ENCODE measurements at regions not wholly inside any gene's neighbourhood (a gene's known extent, or its start where the extent isn't known, plus 50 kb on each side); places are given as distances from the start of the nearest gene placed in this dataset.

GRCh38 chr4:72918362-72918761 is 151.2 kb downstream of the COX18 start:
- H3K27me3 ChIP-seq (replicated peaks in 1 of 2; ENCODE audit: control insufficient read depth in 2 of 2, extremely low read depth in 1 of 2, insufficient read depth in 2 of 2, low read length in 1 of 2): peaks cover 0 to 4% of the 10 kb centered on the region in 2 experiments
- POLR2A ChIA-PET: no interaction called here
- H3K9me3 Mint-ChIP-seq: peaks cover 0 to 3% (median 2%) of the 10 kb centered on the region in 3 donors
- ATAC-seq (replicated peaks in 1 of 4) (no peak), DNase-seq (no peak)
- H3K27ac ChIP-seq (ENCODE audit: low read length): no peak overlapping the region
- CTCF ChIA-PET: no interaction called here
- H3K4me1 ChIP-seq (ENCODE audit: control insufficient read depth in 1 of 2, extremely low read depth in 1 of 2, insufficient read depth in 2 of 2, low read length in 2 of 2): no peaks in the 10 kb centered on the region
- no peaks in the 10 kb centered on the region for H3K36me3 Mint-ChIP-seq
- H3K9me3 ChIP-seq: no peaks in the 10 kb centered on the region
- no peaks in the 10 kb centered on the region for H3K36me3 ChIP-seq (ENCODE audit: control insufficient read depth in 2 of 2, extremely low read depth in 1 of 2, insufficient read depth in 1 of 2, low read length in 1 of 2)
- no CpG with 5 or more reads among the region's 1 CpG for WGBS (ENCODE audit: insufficient coverage)
- no peak overlapping the region for H3K4me3 ChIP-seq (ENCODE audit: control insufficient read depth in 1 of 2, extremely low read depth in 1 of 2, low read length in 1 of 2)
- no peaks in the 10 kb centered on the region for H3K4me1 Mint-ChIP-seq
- H3K4me3 Mint-ChIP-seq: no peak overlapping the region
- peaks cover 9 to 10% of the 10 kb centered on the region in 2 donors for H3K27me3 Mint-ChIP-seq
- no peak overlapping the region for H3K27ac Mint-ChIP-seq

- DNase-seq (no peak), ATAC-seq (replicated peaks in 1 of 4) (no peak)
- Histone ChIP-seq H3K4me3 (ENCODE audit: control insufficient read depth in 1 of 2, extremely low read depth in 1 of 2, low read length in 1 of 2) (no peak overlapping the region), H3K27me3 (replicated peaks in 1 of 2; ENCODE audit: control insufficient read depth in 2 of 2, extremely low read depth in 1 of 2, insufficient read depth in 2 of 2, low read length in 1 of 2) (peaks cover 0 to 7% of the 10 kb centered on the region in 2 experiments), H3K27ac (ENCODE audit: low read length) (no peak overlapping the region), H3K4me1 (ENCODE audit: control insufficient read depth in 1 of 2, extremely low read depth in 1 of 2, insufficient read depth in 2 of 2, low read length in 2 of 2) (no peaks in the 10 kb centered on the region), H3K9me3 (no peaks in the 10 kb centered on the region), H3K36me3 (ENCODE audit: control insufficient read depth in 2 of 2, extremely low read depth in 1 of 2, insufficient read depth in 1 of 2, low read length in 1 of 2) (no peaks in the 10 kb centered on the region)
- WGBS (ENCODE audit: insufficient coverage): no CpG with 5 or more reads among the region's 5 CpGs
- Mint-ChIP-seq H3K4me1 (no peaks in the 10 kb centered on the region), H3K4me3 (no peak overlapping the region), H3K27me3 (peaks cover 6 to 14% of the 10 kb centered on the region in 2 donors), H3K9me3 (no peaks in the 10 kb centered on the region), H3K27ac (no peak overlapping the region), H3K36me3 (no peaks in the 10 kb centered on the region)
- ChIA-PET CTCF (no interaction called here), POLR2A (no interaction called here)
Observed at GRCh38 chr4:72911316-72911715, 158.2 kb downstream of the COX18 start.

- peaks cover 0 to 7% of the 10 kb centered on the region in 2 experiments for H3K27me3 ChIP-seq (replicated peaks in 1 of 2; ENCODE audit: control insufficient read depth in 2 of 2, extremely low read depth in 1 of 2, insufficient read depth in 2 of 2, low read length in 1 of 2)
- DNase-seq (no peak), ATAC-seq (replicated peaks in 1 of 4) (no peak)
- Mint-ChIP-seq H3K27me3 (peaks cover 2 to 6% of the 10 kb centered on the region in 2 donors), H3K9me3 (peaks cover 0 to 4% (median 0%) of the 10 kb centered on the region in 3 donors), H3K27ac (no peak overlapping the region), H3K4me1 (no peaks in the 10 kb centered on the region), H3K36me3 (no peaks in the 10 kb centered on the region), H3K4me3 (no peak overlapping the region)
- ChIA-PET POLR2A (no interaction called here), CTCF (no interaction called here)
- H3K27ac ChIP-seq (ENCODE audit: low read length): no peak overlapping the region
- H3K4me1 ChIP-seq (ENCODE audit: control insufficient read depth in 1 of 2, extremely low read depth in 1 of 2, insufficient read depth in 2 of 2, low read length in 2 of 2): no peaks in the 10 kb centered on the region
- H3K4me3 ChIP-seq (ENCODE audit: control insufficient read depth in 1 of 2, extremely low read depth in 1 of 2, low read length in 1 of 2): no peak overlapping the region
- H3K36me3 ChIP-seq (ENCODE audit: control insufficient read depth in 2 of 2, extremely low read depth in 1 of 2, insufficient read depth in 1 of 2, low read length in 1 of 2): no peaks in the 10 kb centered on the region
- no peaks in the 10 kb centered on the region for H3K9me3 ChIP-seq
- WGBS (ENCODE audit: insufficient coverage): no CpG with 5 or more reads among the region's 1 CpG
Observed at GRCh38 chr4:72909461-72909860, 160.1 kb downstream of the COX18 start.

- Mint-ChIP-seq H3K4me3 (no peak overlapping the region), H3K4me1 (no peaks in the 10 kb centered on the region), H3K27ac (no peak overlapping the region), H3K27me3 (peaks cover 0 to 1% of the 10 kb centered on the region in 2 donors), H3K36me3 (no peaks in the 10 kb centered on the region), H3K9me3 (peaks cover 0 to 5% (median 0%) of the 10 kb centered on the region in 3 donors)
- CTCF ChIA-PET: no interaction called here
- no peaks in the 10 kb centered on the region for H3K27me3 ChIP-seq (replicated peaks in 1 of 2; ENCODE audit: control insufficient read depth in 2 of 2, extremely low read depth in 1 of 2, insufficient read depth in 2 of 2, low read length in 1 of 2)
- H3K27ac ChIP-seq (ENCODE audit: low read length): no peak overlapping the region
- no CpG with 5 or more reads among the region's 1 CpG for WGBS (ENCODE audit: insufficient coverage)
- POLR2A ChIA-PET: no interaction called here
- H3K36me3 ChIP-seq (ENCODE audit: control insufficient read depth in 2 of 2, extremely low read depth in 1 of 2, insufficient read depth in 1 of 2, low read length in 1 of 2): no peaks in the 10 kb centered on the region
- ATAC-seq (replicated peaks in 1 of 4): no peak
- no peaks in the 10 kb centered on the region for H3K9me3 ChIP-seq
- H3K4me1 ChIP-seq (ENCODE audit: control insufficient read depth in 1 of 2, extremely low read depth in 1 of 2, insufficient read depth in 2 of 2, low read length in 2 of 2): no peaks in the 10 kb centered on the region
- no peak for DNase-seq
- no peak overlapping the region for H3K4me3 ChIP-seq (ENCODE audit: control insufficient read depth in 1 of 2, extremely low read depth in 1 of 2, low read length in 1 of 2)
Observed at GRCh38 chr4:72902354-72902753, 167.2 kb downstream of the COX18 start.

DNA sequence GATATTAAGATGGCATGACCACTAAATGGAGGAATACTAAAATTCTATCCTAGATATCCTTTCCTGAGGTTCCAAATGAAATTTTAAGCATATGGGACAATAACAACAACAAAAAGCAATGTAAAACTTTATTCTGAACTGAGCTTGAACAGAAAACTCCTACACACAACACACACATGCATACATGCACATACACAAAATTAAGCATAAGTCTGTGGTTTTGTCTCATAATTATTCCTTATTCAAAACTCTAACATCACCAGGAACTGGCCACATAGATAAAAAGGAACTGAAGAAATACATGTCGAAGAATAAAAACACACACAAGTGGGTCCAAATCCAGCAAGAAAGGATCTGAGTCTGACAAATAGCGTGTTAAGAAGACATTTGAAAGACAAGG is 168.0 kb downstream of the COX18 start:
- H3K9me3 Mint-ChIP-seq: peaks cover 0 to 7% (median 0%) of the 10 kb centered on the region in 3 donors
- no CpG with 5 or more reads among the region's 2 CpGs for WGBS (ENCODE audit: insufficient coverage)
- ChIA-PET POLR2A (no interaction called here), CTCF (no interaction called here)
- H3K4me1 ChIP-seq (ENCODE audit: control insufficient read depth in 1 of 2, extremely low read depth in 1 of 2, insufficient read depth in 2 of 2, low read length in 2 of 2): no peaks in the 10 kb centered on the region
- H3K36me3 ChIP-seq (ENCODE audit: control insufficient read depth in 2 of 2, extremely low read depth in 1 of 2, insufficient read depth in 1 of 2, low read length in 1 of 2): no peaks in the 10 kb centered on the region
- H3K27ac ChIP-seq (ENCODE audit: low read length): no peak overlapping the region
- no peak overlapping the region for H3K4me3 Mint-ChIP-seq
- ATAC-seq (replicated peaks in 1 of 4) (no peak), DNase-seq (no peak)
- peaks cover 0 to 4% of the 10 kb centered on the region in 2 donors for H3K27me3 Mint-ChIP-seq
- H3K27me3 ChIP-seq (replicated peaks in 1 of 2; ENCODE audit: control insufficient read depth in 2 of 2, extremely low read depth in 1 of 2, insufficient read depth in 2 of 2, low read length in 1 of 2): no peaks in the 10 kb centered on the region
- no peak overlapping the region for H3K4me3 ChIP-seq (ENCODE audit: control insufficient read depth in 1 of 2, extremely low read depth in 1 of 2, low read length in 1 of 2)
- H3K27ac Mint-ChIP-seq: no peak overlapping the region
- no peaks in the 10 kb centered on the region for H3K36me3 Mint-ChIP-seq
- no peaks in the 10 kb centered on the region for H3K9me3 ChIP-seq
- H3K4me1 Mint-ChIP-seq: no peaks in the 10 kb centered on the region

- Mint-ChIP-seq H3K27ac (no peak overlapping the region), H3K27me3 (peaks cover 0 to 4% of the 10 kb centered on the region in 2 donors), H3K9me3 (peaks cover 0 to 7% (median 0%) of the 10 kb centered on the region in 3 donors), H3K4me3 (no peak overlapping the region), H3K36me3 (no peaks in the 10 kb centered on the region), H3K4me1 (no peaks in the 10 kb centered on the region)
- ChIA-PET POLR2A (interaction anchor here in 1 of 2 donors (0.6 kb wide), 1 partner anchor 14 kb away, joined by 4 read pairs; no protein-coding TSS in a partner anchor), CTCF (no interaction called here)
- H3K36me3 ChIP-seq (ENCODE audit: control insufficient read depth in 2 of 2, extremely low read depth in 1 of 2, insufficient read depth in 1 of 2, low read length in 1 of 2): no peaks in the 10 kb centered on the region
- no peaks in the 10 kb centered on the region for H3K4me1 ChIP-seq (ENCODE audit: control insufficient read depth in 1 of 2, extremely low read depth in 1 of 2, insufficient read depth in 2 of 2, low read length in 2 of 2)
- H3K27me3 ChIP-seq (replicated peaks in 1 of 2; ENCODE audit: control insufficient read depth in 2 of 2, extremely low read depth in 1 of 2, insufficient read depth in 2 of 2, low read length in 1 of 2): no peaks in the 10 kb centered on the region
- no peaks in the 10 kb centered on the region for H3K9me3 ChIP-seq
- no peak overlapping the region for H3K4me3 ChIP-seq (ENCODE audit: control insufficient read depth in 1 of 2, extremely low read depth in 1 of 2, low read length in 1 of 2)
- WGBS (ENCODE audit: insufficient coverage): 42% methylated on average over 2 of the region's 2 CpGs
- ATAC-seq (replicated peaks in 1 of 4) (no peak), DNase-seq (no peak)
- H3K27ac ChIP-seq (ENCODE audit: low read length): no peak overlapping the region
Observed at GRCh38 chr4:72900952-72901351, 168.6 kb downstream of the COX18 start.

- Mint-ChIP-seq H3K27ac (no peak overlapping the region), H3K9me3 (peaks cover 0 to 3% (median 0%) of the 10 kb centered on the region in 3 donors), H3K36me3 (no peaks in the 10 kb centered on the region), H3K27me3 (peaks cover 0 to 4% of the 10 kb centered on the region in 2 donors), H3K4me1 (no peaks in the 10 kb centered on the region), H3K4me3 (no peak overlapping the region)
- no peaks in the 10 kb centered on the region for H3K27me3 ChIP-seq (replicated peaks in 1 of 2; ENCODE audit: control insufficient read depth in 2 of 2, extremely low read depth in 1 of 2, insufficient read depth in 2 of 2, low read length in 1 of 2)
- DNase-seq (no peak), ATAC-seq (replicated peaks in 1 of 4) (no peak)
- no peaks in the 10 kb centered on the region for H3K9me3 ChIP-seq
- no peak overlapping the region for H3K4me3 ChIP-seq (ENCODE audit: control insufficient read depth in 1 of 2, extremely low read depth in 1 of 2, low read length in 1 of 2)
- POLR2A ChIA-PET: no interaction called here
- no peaks in the 10 kb centered on the region for H3K4me1 ChIP-seq (ENCODE audit: control insufficient read depth in 1 of 2, extremely low read depth in 1 of 2, insufficient read depth in 2 of 2, low read length in 2 of 2)
- CTCF ChIA-PET: no interaction called here
- no CpG with 5 or more reads among the region's 3 CpGs for WGBS (ENCODE audit: insufficient coverage)
- no peak overlapping the region for H3K27ac ChIP-seq (ENCODE audit: low read length)
- no peaks in the 10 kb centered on the region for H3K36me3 ChIP-seq (ENCODE audit: control insufficient read depth in 2 of 2, extremely low read depth in 1 of 2, insufficient read depth in 1 of 2, low read length in 1 of 2)
Observed at GRCh38 chr4:72899621-72900020, 169.9 kb downstream of the COX18 start.
